K562 (cell line): ENCODE measurements at regions not wholly inside any gene's neighbourhood (a gene's known extent, or its start where the extent isn't known, plus 50 kb on each side); places are given as distances from the start of the nearest gene placed in this dataset.

Experiments
- AFF1 ChIP-seq, 2 experiments: fragments of 450-650 bp; IDR thresholded peaks; 2 replicates each; pipeline ENCODE4 v1.6.1; 2018; ENCODE audit warnings: mild to moderate bottlenecking in 2 of 2, low read depth in 1 of 2; ENCODE audit not compliant: partially characterized antibody in 2 of 2
- AFF4 ChIP-seq: sonication (generic); formaldehyde crosslinking; IDR thresholded peaks from 2 replicates; pipeline ENCODE4 v1.8.0; 2023; ENCODE audit warnings: mild to moderate bottlenecking, missing genetic modification reagents
- HNRNPL ChIP-seq: fragments of 200-400 bp; formaldehyde crosslinking; IDR thresholded peaks from 2 replicates; pipeline ENCODE4 v1.6.1; 2017; ENCODE audit warnings: low read depth, mild to moderate bottlenecking, low read length
- KDM2B ChIP-seq: fragments of 250-450 bp; sonication (Bioruptor Pico); IDR thresholded peaks from 2 replicates; pipeline ENCODE4 v1.8.0; 2021; ENCODE audit warnings: mild to moderate bottlenecking, moderate library complexity
- MTA2 ChIP-seq: fragments of 450-650 bp; IDR thresholded peaks from 2 replicates; pipeline ENCODE4 v1.6.1; 2016; ENCODE audit warnings: low read depth
- PHTF2 ChIP-seq: fragments of 250-450 bp; sonication (Bioruptor Pico); IDR thresholded peaks from 2 replicates; pipeline ENCODE4 v1.5.0; 2021; ENCODE audit warnings: mild to moderate bottlenecking
- POLR2AphosphoS2 ChIP-seq: IDR thresholded peaks from 2 replicates; pipeline ENCODE4 v1.6.1; 2012; ENCODE audit warnings: low read length, improper control_type of control experiment
- POLR2G ChIP-seq: fragments of 200-400 bp; formaldehyde crosslinking; IDR thresholded peaks from 2 replicates; pipeline ENCODE4 v1.6.1; 2017; ENCODE audit warnings: low read depth, mild to moderate bottlenecking, antibody characterized with exemption, low read length, moderate library complexity
- RBM17 ChIP-seq: fragments of 200-400 bp; formaldehyde crosslinking; IDR thresholded peaks from 2 replicates; pipeline ENCODE4 v1.6.1; 2017; ENCODE audit warnings: low read depth, mild to moderate bottlenecking, low read length, borderline replicate concordance
- RNF2 ChIP-seq: sonication (generic); IDR thresholded peaks from 2 replicates; pipeline ENCODE4 v1.6.1; 2016
- SAFB2 ChIP-seq: fragments of 200-400 bp; formaldehyde crosslinking; IDR thresholded peaks from 2 replicates; pipeline ENCODE4 v1.6.1; 2018; ENCODE audit warnings: borderline replicate concordance, low read length, low read depth, moderate library complexity; ENCODE audit not compliant: severe bottlenecking
- ZNF146 ChIP-seq: IDR thresholded peaks from one replicate; pipeline ENCODE4 v1.6.1; 2018; ENCODE audit warnings: missing compliant biosample characterization; ENCODE audit not compliant: unreplicated experiment
- ZNF609 ChIP-seq: sonication (generic); formaldehyde crosslinking; IDR thresholded peaks from 2 replicates; pipeline ENCODE4 v1.8.1; 2023; ENCODE audit warnings: missing genetic modification reagents, mild to moderate bottlenecking, borderline replicate concordance

GRCh38 chr6:897528-898207, 204.7 kb upstream of the EXOC2 start (continued):
- TF ChIP-seq SAFB2 (no peak), ZNF609 (CRISPR knock-in tag) (no peak), HNRNPL (no peak), ZNF146 (CRISPR knock-in tag) (no peak), POLR2AphosphoS2 (no peak), RNF2 (no peak), AFF4 (CRISPR knock-in tag) (no peak), POLR2G (no peak), PHTF2 (CRISPR knock-in tag) (no peak), KDM2B (CRISPR knock-in tag) (no peak), RBM17 (no peak), MTA2 (no peak), AFF1 (IDR thresholded peaks at IDR 0.05; ENCODE audit: low read depth in 1 of 2, partially characterized antibody in 2 of 2) (no peak)
